ENCODE measurements at regions not wholly inside any gene's neighbourhood (a gene's known extent, or its start where the extent isn't known, plus 50 kb on each side); places are given as distances from the start of the nearest gene placed in this dataset.

DNA sequence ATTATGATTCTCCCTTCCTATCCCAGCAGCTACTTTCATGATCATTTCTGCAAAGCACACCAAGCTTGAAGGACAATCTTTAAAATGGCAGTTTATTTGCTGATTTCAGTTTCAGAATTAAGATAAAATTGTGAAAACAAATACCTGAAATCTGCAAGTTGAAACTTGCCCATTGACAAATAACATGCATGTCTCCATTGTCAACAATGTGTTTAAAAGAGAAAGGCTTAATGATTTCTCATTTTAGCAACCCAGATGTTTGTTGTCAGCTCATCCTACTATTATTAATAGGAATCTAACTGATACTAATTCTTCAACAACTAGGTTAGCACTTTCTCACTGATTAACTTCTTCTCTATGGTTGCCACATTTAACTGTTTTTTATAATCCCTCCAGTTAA lies 474.6 kb downstream of the PRKD1 start:
- ChIA-PET POLR2A (no interaction called here), CTCF (no interaction called here)
- Histone ChIP-seq H3K9me3 (ENCODE audit: control extremely low read depth in 1 of 3, control insufficient read depth in 2 of 3, insufficient read depth in 1 of 3, low read length in 2 of 3) (no peaks in the 10 kb centered on the region), H3K9ac (ENCODE audit: low read length) (no peak overlapping the region), H3K79me2 (ENCODE audit: control insufficient read depth, insufficient read depth, low read length) (no peaks in the 10 kb centered on the region), H3K4me3 (ENCODE audit: control extremely low read depth in 1 of 5, extremely low read depth in 1 of 5, insufficient read depth in 1 of 5, low read depth in 2 of 5, low read length in 4 of 5) (no peak overlapping the region), H3K27me3 (replicated peaks in 1 of 4; ENCODE audit: control extremely low read depth in 1 of 4, control insufficient read depth in 3 of 4, insufficient read depth in 4 of 4, low read length in 3 of 4) (no peaks in the 10 kb centered on the region), H4K20me1 (ENCODE audit: control insufficient read depth, insufficient read depth, low read length, poor library complexity, severe bottlenecking) (no peaks in the 10 kb centered on the region), H3K27ac (ENCODE audit: low read length in 2 of 2) (no peak overlapping the region), H2AFZ (ENCODE audit: insufficient read depth, low read depth, low read length, poor library complexity, severe bottlenecking) (no peak overlapping the region), H3K4me1 (ENCODE audit: control insufficient read depth in 2 of 2, insufficient read depth in 2 of 2, low read length in 2 of 2) (no peaks in the 10 kb centered on the region), H3K4me2 (replicated peaks; ENCODE audit: low read depth, low read length, poor library complexity, severe bottlenecking) (no peak overlapping the region), H3K36me3 (replicated peaks in 1 of 2; ENCODE audit: control extremely low read depth in 1 of 2, control insufficient read depth in 1 of 2, extremely low read depth in 1 of 2, insufficient read depth in 2 of 2, low read length in 1 of 2) (no peaks in the 10 kb centered on the region)
- Mint-ChIP-seq H3K4me1 (no peaks in the 10 kb centered on the region), H3K4me3 (no peak overlapping the region), H3K9me3 (ENCODE audit: insufficient read depth) (no peaks in the 10 kb centered on the region), H3K27ac (no peak overlapping the region), H3K27me3 (no peaks in the 10 kb centered on the region)
- DNase-seq, result no peak
- TF ChIP-seq EZH2 (IDR thresholded peaks at IDR 0.05; ENCODE audit: borderline replicate concordance, insufficient read depth, low read depth, low read length, poor library complexity, severe bottlenecking), result no peak
- TF ChIP-seq, protein P1, sequence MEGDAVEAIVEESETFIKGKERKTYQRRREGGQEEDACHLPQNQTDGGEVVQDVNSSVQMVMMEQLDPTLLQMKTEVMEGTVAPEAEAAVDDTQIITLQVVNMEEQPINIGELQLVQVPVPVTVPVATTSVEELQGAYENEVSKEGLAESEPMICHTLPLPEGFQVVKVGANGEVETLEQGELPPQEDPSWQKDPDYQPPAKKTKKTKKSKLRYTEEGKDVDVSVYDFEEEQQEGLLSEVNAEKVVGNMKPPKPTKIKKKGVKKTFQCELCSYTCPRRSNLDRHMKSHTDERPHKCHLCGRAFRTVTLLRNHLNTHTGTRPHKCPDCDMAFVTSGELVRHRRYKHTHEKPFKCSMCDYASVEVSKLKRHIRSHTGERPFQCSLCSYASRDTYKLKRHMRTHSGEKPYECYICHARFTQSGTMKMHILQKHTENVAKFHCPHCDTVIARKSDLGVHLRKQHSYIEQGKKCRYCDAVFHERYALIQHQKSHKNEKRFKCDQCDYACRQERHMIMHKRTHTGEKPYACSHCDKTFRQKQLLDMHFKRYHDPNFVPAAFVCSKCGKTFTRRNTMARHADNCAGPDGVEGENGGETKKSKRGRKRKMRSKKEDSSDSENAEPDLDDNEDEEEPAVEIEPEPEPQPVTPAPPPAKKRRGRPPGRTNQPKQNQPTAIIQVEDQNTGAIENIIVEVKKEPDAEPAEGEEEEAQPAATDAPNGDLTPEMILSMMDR (IDR thresholded peaks at IDR 0.05), result no peak
- intact Hi-C loops (cut with micrococcal nuclease), result no loop called here
- ATAC-seq (ENCODE audit: low read depth), result no peak

DNA sequence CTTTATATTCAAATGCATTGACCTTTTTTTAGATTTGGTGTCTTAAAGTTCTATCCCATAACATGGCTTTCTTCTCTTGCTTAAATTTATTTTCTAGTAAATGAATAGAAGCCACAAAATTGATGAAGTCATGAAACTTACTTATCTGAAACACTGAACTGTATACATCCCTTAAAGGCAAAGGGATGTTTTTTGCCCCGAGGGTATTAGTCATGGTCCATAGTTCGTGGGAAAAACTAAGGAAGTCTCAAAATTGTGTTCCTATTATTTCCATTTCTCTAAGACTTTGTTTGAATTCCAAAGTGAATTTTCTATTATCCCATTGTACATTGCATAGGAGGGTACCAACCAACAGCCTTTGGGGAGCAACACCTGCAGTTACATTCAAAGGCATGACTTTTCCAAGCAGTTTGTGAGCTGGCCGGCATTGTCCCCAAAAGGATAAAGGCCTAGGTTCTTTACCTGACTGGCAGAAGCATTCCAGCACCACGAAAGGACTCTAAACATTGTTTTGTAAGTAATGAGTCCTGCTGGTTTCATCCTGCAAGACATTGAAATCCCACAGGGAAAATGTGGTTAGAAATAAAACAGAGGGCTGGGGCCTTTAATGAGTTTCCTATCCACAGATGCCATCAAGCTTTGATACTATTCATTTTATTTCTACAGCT lies 473.5 kb downstream of the PRKD1 start:
- intact Hi-C loops (cut with micrococcal nuclease), result no loop called here
- DNase-seq (no peak), ATAC-seq (ENCODE audit: low read depth) (no peak)
- H3K4me3 Mint-ChIP-seq, result no peak overlapping the region
- H3K27me3 Mint-ChIP-seq, result no peaks in the 10 kb centered on the region
- POLR2A ChIA-PET, result no interaction called here
- H3K9me3 ChIP-seq (ENCODE audit: control extremely low read depth in 1 of 3, control insufficient read depth in 2 of 3, insufficient read depth in 1 of 3, low read length in 2 of 3), result no peaks in the 10 kb centered on the region
- no peak overlapping the region for H3K27ac Mint-ChIP-seq
- no peaks in the 10 kb centered on the region for H3K36me3 ChIP-seq (replicated peaks in 1 of 2; ENCODE audit: control extremely low read depth in 1 of 2, control insufficient read depth in 1 of 2, extremely low read depth in 1 of 2, insufficient read depth in 2 of 2, low read length in 1 of 2)
- H2AFZ ChIP-seq (ENCODE audit: insufficient read depth, low read depth, low read length, poor library complexity, severe bottlenecking), result no peak overlapping the region
- no peaks in the 10 kb centered on the region for H3K4me1 Mint-ChIP-seq
- 75% methylated on average over 2 of the region's 4 CpGs for WGBS (ENCODE audit: insufficient coverage)
- no peaks in the 10 kb centered on the region for H3K4me1 ChIP-seq (ENCODE audit: control insufficient read depth in 2 of 2, insufficient read depth in 2 of 2, low read length in 2 of 2)
- CTCF ChIA-PET, result no interaction called here
- H4K20me1 ChIP-seq (ENCODE audit: control insufficient read depth, insufficient read depth, low read length, poor library complexity, severe bottlenecking), result no peaks in the 10 kb centered on the region
- H3K9me3 Mint-ChIP-seq (ENCODE audit: insufficient read depth), result no peaks in the 10 kb centered on the region
- H3K4me2 ChIP-seq (replicated peaks; ENCODE audit: low read depth, low read length, poor library complexity, severe bottlenecking), result no peak overlapping the region
- no peak overlapping the region for H3K27ac ChIP-seq (ENCODE audit: low read length in 2 of 2)
- no peaks in the 10 kb centered on the region for H3K27me3 ChIP-seq (replicated peaks in 1 of 4; ENCODE audit: control extremely low read depth in 1 of 4, control insufficient read depth in 3 of 4, insufficient read depth in 4 of 4, low read length in 3 of 4)
- H3K9ac ChIP-seq (ENCODE audit: low read length), result no peak overlapping the region
- no peak overlapping the region for H3K4me3 ChIP-seq (ENCODE audit: control extremely low read depth in 1 of 5, extremely low read depth in 1 of 5, insufficient read depth in 1 of 5, low read depth in 2 of 5, low read length in 4 of 5)
- no peaks in the 10 kb centered on the region for H3K79me2 ChIP-seq (ENCODE audit: control insufficient read depth, insufficient read depth, low read length)
- TF ChIP-seq, protein P1 (IDR thresholded peaks at IDR 0.05), result no peak
- TF ChIP-seq EZH2 (IDR thresholded peaks at IDR 0.05; ENCODE audit: borderline replicate concordance, insufficient read depth, low read depth, low read length, poor library complexity, severe bottlenecking), result no peak

Measured in B cell (primary cell).